K562 (cell line): ENCODE measurements at regions not wholly inside any gene's neighbourhood (a gene's known extent, or its start where the extent isn't known, plus 50 kb on each side); places are given as distances from the start of the nearest gene placed in this dataset.

Source experiments
- ATAC-seq: fragments of 200-7000 bp; cut with Tn5 transposase; 3 replicates; pipeline ENCODE4 v1.9.1; 2020; ENCODE audit warnings: moderate library complexity
- BruUV-seq: library from RNA; stranded (reverse); fragments of 400-500 nt; replicated peaks from 2 replicates; lab custom pipeline; 2021; lab: Mats Ljungman, UMichigan
- CTCF ChIA-PET: fragments of 300-600 bp; formaldehyde crosslinking; extraction: SDS; loops from one replicate; lab custom pipeline; 2021; ENCODE audit warnings: low intra/inter-chr PET ratio; lab: Yijun Ruan, JAX
- POLR2A ChIA-PET: fragments of 300-600, 350-650 bp; sonication (Branson Sonifier 250); formaldehyde crosslinking; extraction: SDS; loops from one replicate; lab custom pipeline; 2021; ENCODE audit warnings: antibody characterized with exemption, inconsistent platforms; lab: Yijun Ruan, JAX
- DNase-seq, 4 experiments: peaks; one replicate each; pipeline versions ENCODE4 v3.0.0 to v3.0.0-alpha.2; 2011 to 2018; ENCODE audit warnings: low spot score in 3 of 4, mixed read lengths in 3 of 4; ENCODE audit errors: extremely low read depth in 1 of 4
- FAIRE-seq: peaks from 2 replicates; lab custom pipeline; 2011; peaks lifted over from hg19 to GRCh38; lab: Jason Lieb, UNC
- H2AFZ ChIP-seq: 2 replicates; pipeline ENCODE4 v1.6.0; 2011; ENCODE audit warnings: low read depth, low read length, control low read depth, inconsistent platforms
- H3K27ac ChIP-seq: fragments of 200-600 bp; 3 replicates; pipeline ENCODE4 v1.8.0; 2011; ENCODE audit warnings: low read depth, mild to moderate bottlenecking, control low read depth, inconsistent platforms, low read length, moderate library complexity, mixed read lengths; ENCODE audit errors: extremely low read depth
- H3K27me3 ChIP-seq, 2 experiments: fragments of 300-600 bp in 1 of 2; 2 replicates in 1 of 2; 3 replicates in 1 of 2; pipeline versions ENCODE4 v1.6.0 to v1.8.0; 2011; ENCODE audit warnings: inconsistent platforms in 2 of 2, low read length in 2 of 2, mild to moderate bottlenecking in 1 of 2, mixed read lengths in 1 of 2, moderate library complexity in 1 of 2; ENCODE audit not compliant: control insufficient read depth in 2 of 2, insufficient read depth in 2 of 2
- H3K36me3 ChIP-seq: fragments of 300-600 bp; 3 replicates; pipeline ENCODE4 v1.8.0; 2011; ENCODE audit warnings: mild to moderate bottlenecking, low read length, inconsistent platforms; ENCODE audit not compliant: control insufficient read depth, insufficient read depth
- H3K4me1 ChIP-seq, 2 experiments: fragments of 200-600 bp in 1 of 2; replicated peaks in 1 of 2; 2 replicates in 1 of 2; 3 replicates in 1 of 2; pipeline versions ENCODE4 v1.5.1 to v1.8.0; 2011; ENCODE audit warnings: inconsistent platforms in 2 of 2, low read length in 2 of 2, mild to moderate bottlenecking in 1 of 2, mixed read lengths in 1 of 2, moderate library complexity in 1 of 2; ENCODE audit not compliant: control insufficient read depth in 2 of 2, insufficient read depth in 2 of 2
- H3K4me2 ChIP-seq: 2 replicates; pipeline ENCODE4 v1.6.1; 2011; ENCODE audit warnings: low read length, control low read depth, inconsistent platforms, mixed read lengths; ENCODE audit not compliant: insufficient read depth
- H3K4me3 ChIP-seq: fragments of 200-600 bp; sonication (generic), shearing (Covaris generic); 2 replicates; pipeline ENCODE4 v1.5.1; 2016; ENCODE audit warnings: control low read depth, inconsistent platforms
- H3K79me2 ChIP-seq: fragments of 200-600 bp; 3 replicates; pipeline ENCODE4 v1.8.0; 2011; ENCODE audit warnings: low read length, inconsistent platforms; ENCODE audit not compliant: control insufficient read depth, insufficient read depth
- H3K9ac ChIP-seq, 2 experiments: 2 replicates each; pipeline versions ENCODE4 v1.6.0 to v1.6.1; 2011; ENCODE audit warnings: low read depth in 2 of 2, low read length in 2 of 2, control low read depth in 1 of 2, inconsistent platforms in 1 of 2, mild to moderate bottlenecking in 1 of 2, mixed read lengths in 1 of 2; ENCODE audit not compliant: insufficient read depth in 1 of 2
- H3K9me1 ChIP-seq: one replicate; pipeline ENCODE4 v1.6.0; 2011; ENCODE audit warnings: inconsistent platforms, mild to moderate bottlenecking, low read length, moderate library complexity; ENCODE audit not compliant: control insufficient read depth, insufficient read depth
- H3K9me3 ChIP-seq: replicated peaks from 2 replicates; pipeline ENCODE4 v1.5.1; 2011; ENCODE audit warnings: low read depth, low read length, inconsistent platforms; ENCODE audit not compliant: control insufficient read depth, insufficient read depth
- H4K20me1 ChIP-seq: replicated peaks from 2 replicates; pipeline ENCODE4 v1.6.1; 2011; ENCODE audit warnings: low read length, inconsistent platforms, mixed read lengths; ENCODE audit not compliant: control insufficient read depth, insufficient read depth
- DACH1 ChIP-seq: fragments of 450-650 bp; IDR thresholded peaks from 2 replicates; pipeline ENCODE4 v1.6.1; 2018; ENCODE audit not compliant: partially characterized antibody
- ERF ChIP-seq: fragments of 450-650 bp; formaldehyde crosslinking; IDR thresholded peaks from 2 replicates; pipeline ENCODE4 v1.4.0; 2020; ENCODE audit warnings: mild to moderate bottlenecking, mixed read lengths
- EWSR1 ChIP-seq: fragments of 450-650 bp; IDR thresholded peaks from 2 replicates; pipeline ENCODE4 v1.6.1; 2018; ENCODE audit warnings: borderline replicate concordance, mild to moderate bottlenecking, low read depth, moderate library complexity; ENCODE audit not compliant: partially characterized antibody
- LARP7 ChIP-seq: fragments of 450-650 bp; IDR thresholded peaks from 2 replicates; pipeline ENCODE4 v1.6.1; 2016
- POLR3A ChIP-seq: IDR thresholded peaks from 2 replicates; pipeline ENCODE4 v1.6.1; 2011; ENCODE audit warnings: borderline replicate concordance, mild to moderate bottlenecking, moderate library complexity; ENCODE audit not compliant: insufficient read length, insufficient read depth; ENCODE audit errors: extremely low read depth
- POLR3G ChIP-seq: IDR thresholded peaks from 2 replicates; pipeline ENCODE4 v1.6.1; 2011; ENCODE audit not compliant: insufficient read length, insufficient replicate concordance; ENCODE audit errors: extremely low read depth
- ZNF3 ChIP-seq: fragments of 250-450 bp; sonication (Bioruptor Pico); IDR thresholded peaks from 2 replicates; pipeline ENCODE4 v1.5.0; 2021; ENCODE audit warnings: mild to moderate bottlenecking, moderate library complexity
- WGBS: fragments of 100-300 bp; shearing (Covaris generic); methylation state at CpG from one replicate; pipeline ENCODE4 v1.1.6; 2016; ENCODE audit warnings: low coverage, mixed read lengths; ENCODE audit not compliant: insufficient coverage; ENCODE audit errors: missing lambda C conversion rate; 5-methylcytosine and 5-hydroxymethylcytosine counted together
- in situ Hi-C: fragments of 300-500 bp; cut with MboI; formaldehyde crosslinking; loops from 4 replicates; pipeline ENCODE4 v1.15.0; 2018; ENCODE audit warnings: inconsistent platforms, mixed read lengths
- intact Hi-C: fragments of 100-400 bp; cut with micrococcal nuclease; formaldehyde crosslinking; loops from 2 replicates; pipeline ENCODE4 v1.14.2; 2022
- TF ChIP-seq, protein P1 (sequence below): fragments of 250-450 bp; sonication (Bioruptor Pico); IDR thresholded peaks from 2 replicates; pipeline ENCODE4 v1.8.0; 2022; ENCODE audit warnings: moderate library complexity, mild to moderate bottlenecking, inconsistent platforms
- TF ChIP-seq, protein P2 (sequence below): sonication (generic); formaldehyde crosslinking; IDR thresholded peaks from 2 replicates; pipeline ENCODE4 v1.8.1; 2022; ENCODE audit warnings: missing genetic modification reagents
- TF ChIP-seq, protein P3 (sequence below), 3 experiments: fragments of 200-800 bp in 1 of 3; sonication (Bioruptor generic) in 1 of 3; sonication (generic) in 1 of 3; formaldehyde crosslinking in 1 of 3; IDR thresholded peaks; 2 replicates each; pipeline versions ENCODE4 v1.6.1 to v1.8.0; 2016 to 2022; ENCODE audit warnings: mild to moderate bottlenecking in 2 of 3, missing compliant biosample characterization in 2 of 3, missing genetic modification characterization in 2 of 3, missing genetic modification reagents in 1 of 3

DNA sequence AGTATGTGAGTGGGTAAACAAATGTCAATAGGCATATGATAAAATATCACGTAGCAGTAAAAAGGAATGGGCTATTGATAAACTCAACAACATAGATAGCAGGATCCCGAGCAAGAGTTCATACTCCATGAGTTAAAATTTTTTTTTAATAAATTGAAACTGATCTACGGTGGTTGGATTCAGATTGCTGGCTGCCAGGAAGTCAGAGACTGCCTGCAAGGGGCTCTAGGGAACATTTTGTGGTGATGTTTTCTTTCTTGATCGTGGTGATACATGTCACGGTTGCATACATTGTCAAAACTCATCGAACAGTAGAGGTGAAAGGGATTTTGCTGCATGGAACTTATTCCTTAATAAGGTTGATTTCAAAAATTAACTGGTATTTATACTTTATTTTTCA, 62.6 kb upstream of the WNT7B start:
- POLR2A ChIA-PET: no interaction called here
- Histone ChIP-seq H3K79me2 (peaks cover 6% of the 10 kb centered on the region; the same call in 2 of the 3 replicates), H3K9ac (no peak overlapping the region), H3K36me3 (no peaks in the 10 kb centered on the region), H2AFZ (no peak overlapping the region), H3K4me3 (no peak overlapping the region), H3K4me1 (peaks cover 9 to 29% of the 10 kb centered on the region in 2 experiments; a peak in 4 of 5 replicates)
- CTCF ChIA-PET: no interaction called here
- intact Hi-C loops: no loop called here
- WGBS: 63% methylated on average over 6 of the region's 6 CpGs
- ATAC-seq (no peak), FAIRE-seq (no peak)
- TF ChIP-seq ZNF3 (CRISPR knock-in tag): no peak
- TF ChIP-seq, protein P1, sequence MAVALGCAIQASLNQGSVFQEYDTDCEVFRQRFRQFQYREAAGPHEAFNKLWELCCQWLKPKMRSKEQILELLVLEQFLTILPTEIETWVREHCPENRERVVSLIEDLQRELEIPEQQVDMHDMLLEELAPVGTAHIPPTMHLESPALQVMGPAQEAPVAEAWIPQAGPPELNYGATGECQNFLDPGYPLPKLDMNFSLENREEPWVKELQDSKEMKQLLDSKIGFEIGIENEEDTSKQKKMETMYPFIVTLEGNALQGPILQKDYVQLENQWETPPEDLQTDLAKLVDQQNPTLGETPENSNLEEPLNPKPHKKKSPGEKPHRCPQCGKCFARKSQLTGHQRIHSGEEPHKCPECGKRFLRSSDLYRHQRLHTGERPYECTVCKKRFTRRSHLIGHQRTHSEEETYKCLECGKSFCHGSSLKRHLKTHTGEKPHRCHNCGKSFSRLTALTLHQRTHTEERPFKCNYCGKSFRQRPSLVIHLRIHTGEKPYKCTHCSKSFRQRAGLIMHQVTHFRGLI (CRISPR knock-in tag): no peak
- no peak for TF ChIP-seq LARP7
- TF ChIP-seq, protein P2, sequence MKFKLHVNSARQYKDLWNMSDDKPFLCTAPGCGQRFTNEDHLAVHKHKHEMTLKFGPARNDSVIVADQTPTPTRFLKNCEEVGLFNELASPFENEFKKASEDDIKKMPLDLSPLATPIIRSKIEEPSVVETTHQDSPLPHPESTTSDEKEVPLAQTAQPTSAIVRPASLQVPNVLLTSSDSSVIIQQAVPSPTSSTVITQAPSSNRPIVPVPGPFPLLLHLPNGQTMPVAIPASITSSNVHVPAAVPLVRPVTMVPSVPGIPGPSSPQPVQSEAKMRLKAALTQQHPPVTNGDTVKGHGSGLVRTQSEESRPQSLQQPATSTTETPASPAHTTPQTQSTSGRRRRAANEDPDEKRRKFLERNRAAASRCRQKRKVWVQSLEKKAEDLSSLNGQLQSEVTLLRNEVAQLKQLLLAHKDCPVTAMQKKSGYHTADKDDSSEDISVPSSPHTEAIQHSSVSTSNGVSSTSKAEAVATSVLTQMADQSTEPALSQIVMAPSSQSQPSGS (CRISPR knock-in tag): no peak
- TF ChIP-seq, protein P3, sequence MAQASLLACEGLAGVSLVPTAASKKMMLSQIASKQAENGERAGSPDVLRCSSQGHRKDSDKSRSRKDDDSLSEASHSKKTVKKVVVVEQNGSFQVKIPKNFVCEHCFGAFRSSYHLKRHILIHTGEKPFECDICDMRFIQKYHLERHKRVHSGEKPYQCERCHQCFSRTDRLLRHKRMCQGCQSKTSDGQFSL (CRISPR knock-in tag; IDR thresholded peaks at IDR 0.05): no peak
- TF ChIP-seq, protein P3 (tag; IDR thresholded peaks at IDR 0.05): no peak
- no peak for TF ChIP-seq POLR3A
- TF ChIP-seq POLR3G: no peak
- TF ChIP-seq DACH1: no peak
- TF ChIP-seq ERF: no peak
- no peak for TF ChIP-seq EWSR1
- TF ChIP-seq, all 486 proteins: peak for 0
- Histone ChIP-seq H3K9me3 (no peaks in the 10 kb centered on the region), H3K27ac (no peak overlapping the region), H3K9me1 (no peaks in the 10 kb centered on the region), H3K27me3 (no peaks in the 10 kb centered on the region), H4K20me1 (no peaks in the 10 kb centered on the region), H3K4me2 (no peak overlapping the region)
- in situ Hi-C loops: no loop called here
- DNase-seq: no peak
- BruUV-seq: no TSS peak
